ENCODE measurements at regions not wholly inside any gene's neighbourhood (a gene's known extent, or its start where the extent isn't known, plus 50 kb on each side); places are given as distances from the start of the nearest gene placed in this dataset.

- H3K9me3 ChIP-seq (replicated peaks; ENCODE audit: insufficient read depth, low read length), result no peaks in the 10 kb centered on the region
- no peak overlapping the region for H3K9ac ChIP-seq (ENCODE audit: low read length)
- no peaks in the 10 kb centered on the region for H3K36me3 ChIP-seq (replicated peaks; ENCODE audit: insufficient read depth, low read length)
- no peak overlapping the region for H3K4me3 ChIP-seq (ENCODE audit: low read length)
- no peaks in the 10 kb centered on the region for H3K9me2 ChIP-seq (replicated peaks; ENCODE audit: insufficient read depth, low read length)
- no peak overlapping the region for H3K4me2 ChIP-seq (ENCODE audit: low read depth, low read length)
- no peak for DNase-seq
- no peaks in the 10 kb centered on the region for H3K79me2 ChIP-seq (ENCODE audit: low read length)
- H3F3A ChIP-seq (ENCODE audit: insufficient read depth, low read length), result no peaks in the 10 kb centered on the region
- H3K4me1 ChIP-seq (ENCODE audit: low read length), result no peaks in the 10 kb centered on the region
- no peak for TF ChIP-seq EZH2 (optimal IDR thresholded peaks at IDR 0.05; ENCODE audit: low read depth, low read length)
- TF ChIP-seq, protein P1, sequence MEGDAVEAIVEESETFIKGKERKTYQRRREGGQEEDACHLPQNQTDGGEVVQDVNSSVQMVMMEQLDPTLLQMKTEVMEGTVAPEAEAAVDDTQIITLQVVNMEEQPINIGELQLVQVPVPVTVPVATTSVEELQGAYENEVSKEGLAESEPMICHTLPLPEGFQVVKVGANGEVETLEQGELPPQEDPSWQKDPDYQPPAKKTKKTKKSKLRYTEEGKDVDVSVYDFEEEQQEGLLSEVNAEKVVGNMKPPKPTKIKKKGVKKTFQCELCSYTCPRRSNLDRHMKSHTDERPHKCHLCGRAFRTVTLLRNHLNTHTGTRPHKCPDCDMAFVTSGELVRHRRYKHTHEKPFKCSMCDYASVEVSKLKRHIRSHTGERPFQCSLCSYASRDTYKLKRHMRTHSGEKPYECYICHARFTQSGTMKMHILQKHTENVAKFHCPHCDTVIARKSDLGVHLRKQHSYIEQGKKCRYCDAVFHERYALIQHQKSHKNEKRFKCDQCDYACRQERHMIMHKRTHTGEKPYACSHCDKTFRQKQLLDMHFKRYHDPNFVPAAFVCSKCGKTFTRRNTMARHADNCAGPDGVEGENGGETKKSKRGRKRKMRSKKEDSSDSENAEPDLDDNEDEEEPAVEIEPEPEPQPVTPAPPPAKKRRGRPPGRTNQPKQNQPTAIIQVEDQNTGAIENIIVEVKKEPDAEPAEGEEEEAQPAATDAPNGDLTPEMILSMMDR (IDR thresholded peaks at IDR 0.05; ENCODE audit: low read length), result no peak
- TF ChIP-seq EZH2phosphoT487 (IDR thresholded peaks at IDR 0.05; ENCODE audit: low read length), result no peak
- H2AFZ ChIP-seq (ENCODE audit: low read length), result no peak overlapping the region
- peaks cover 63% of the 10 kb centered on the region for H3K27me3 ChIP-seq (replicated peaks; ENCODE audit: insufficient read depth, low read length)
- no peaks in the 10 kb centered on the region for H4K20me1 ChIP-seq (ENCODE audit: insufficient read depth, low read length)
- no peak overlapping the region for H3K27ac ChIP-seq (ENCODE audit: low read length)
Measured at GRCh38 chr22:27194096-27194748, 536.8 kb downstream of the MIAT start.

- H3K79me2 ChIP-seq (ENCODE audit: low read length), result no peaks in the 10 kb centered on the region
- no peaks in the 10 kb centered on the region for H3K36me3 ChIP-seq (replicated peaks; ENCODE audit: insufficient read depth, low read length)
- H3K4me2 ChIP-seq (ENCODE audit: low read depth, low read length), result no peak overlapping the region
- H3K4me1 ChIP-seq (ENCODE audit: low read length), result no peaks in the 10 kb centered on the region
- H3K9ac ChIP-seq (ENCODE audit: low read length), result no peak overlapping the region
- no peaks in the 10 kb centered on the region for H4K20me1 ChIP-seq (ENCODE audit: insufficient read depth, low read length)
- H3K9me2 ChIP-seq (replicated peaks; ENCODE audit: insufficient read depth, low read length), result no peaks in the 10 kb centered on the region
- peaks cover 55% of the 10 kb centered on the region for H3K27me3 ChIP-seq (replicated peaks; ENCODE audit: insufficient read depth, low read length)
- no peaks in the 10 kb centered on the region for H3F3A ChIP-seq (ENCODE audit: insufficient read depth, low read length)
- H3K27ac ChIP-seq (ENCODE audit: low read length), result no peak overlapping the region
- DNase-seq, result no peak
- no peaks in the 10 kb centered on the region for H3K9me3 ChIP-seq (replicated peaks; ENCODE audit: insufficient read depth, low read length)
- H3K4me3 ChIP-seq (ENCODE audit: low read length), result no peak overlapping the region
- no peak overlapping the region for H2AFZ ChIP-seq (ENCODE audit: low read length)
- TF ChIP-seq EZH2phosphoT487 (IDR thresholded peaks at IDR 0.05; ENCODE audit: low read length) (no peak), EZH2 (optimal IDR thresholded peaks at IDR 0.05; ENCODE audit: low read depth, low read length) (no peak)
- TF ChIP-seq, protein P1 (IDR thresholded peaks at IDR 0.05; ENCODE audit: low read length), result no peak
Measured at GRCh38 chr22:27195094-27195493, 537.7 kb downstream of the MIAT start.

GRCh38 chr22:27195494-27195893 is 538.1 kb downstream of the MIAT start:
- TF ChIP-seq EZH2phosphoT487 (IDR thresholded peaks at IDR 0.05; ENCODE audit: low read length) (no peak), EZH2 (optimal IDR thresholded peaks at IDR 0.05; ENCODE audit: low read depth, low read length) (no peak)
- TF ChIP-seq, protein P1 (IDR thresholded peaks at IDR 0.05; ENCODE audit: low read length), result no peak

More at GRCh38 chr22:27195494-27195893, 538.1 kb downstream of the MIAT start:
- H3K9me3 ChIP-seq (replicated peaks; ENCODE audit: insufficient read depth, low read length), result no peaks in the 10 kb centered on the region
- H3K4me1 ChIP-seq (ENCODE audit: low read length), result no peaks in the 10 kb centered on the region
- H3F3A ChIP-seq (ENCODE audit: insufficient read depth, low read length), result no peaks in the 10 kb centered on the region
- no peak overlapping the region for H3K27ac ChIP-seq (ENCODE audit: low read length)
- no peak overlapping the region for H2AFZ ChIP-seq (ENCODE audit: low read length)
- no peak overlapping the region for H3K4me2 ChIP-seq (ENCODE audit: low read depth, low read length)
- H3K27me3 ChIP-seq (replicated peaks; ENCODE audit: insufficient read depth, low read length), result peaks cover 55% of the 10 kb centered on the region
- no peak overlapping the region for H3K9ac ChIP-seq (ENCODE audit: low read length)
- no peaks in the 10 kb centered on the region for H3K79me2 ChIP-seq (ENCODE audit: low read length)
- H3K4me3 ChIP-seq (ENCODE audit: low read length), result no peak overlapping the region
- no peaks in the 10 kb centered on the region for H3K36me3 ChIP-seq (replicated peaks; ENCODE audit: insufficient read depth, low read length)
- no peak for DNase-seq
- H4K20me1 ChIP-seq (ENCODE audit: insufficient read depth, low read length), result no peaks in the 10 kb centered on the region
- no peaks in the 10 kb centered on the region for H3K9me2 ChIP-seq (replicated peaks; ENCODE audit: insufficient read depth, low read length)

Measured in MM.1S (cell line).